ENCODE measurements at regions not wholly inside any gene's neighbourhood (a gene's known extent, or its start where the extent isn't known, plus 50 kb on each side); places are given as distances from the start of the nearest gene placed in this dataset.
"Not testable (repeated sequence)": the region's sequence is repeated elsewhere in the genome, so short reads cannot be mapped to it uniquely, and the experiment has no call there.

DNA sequence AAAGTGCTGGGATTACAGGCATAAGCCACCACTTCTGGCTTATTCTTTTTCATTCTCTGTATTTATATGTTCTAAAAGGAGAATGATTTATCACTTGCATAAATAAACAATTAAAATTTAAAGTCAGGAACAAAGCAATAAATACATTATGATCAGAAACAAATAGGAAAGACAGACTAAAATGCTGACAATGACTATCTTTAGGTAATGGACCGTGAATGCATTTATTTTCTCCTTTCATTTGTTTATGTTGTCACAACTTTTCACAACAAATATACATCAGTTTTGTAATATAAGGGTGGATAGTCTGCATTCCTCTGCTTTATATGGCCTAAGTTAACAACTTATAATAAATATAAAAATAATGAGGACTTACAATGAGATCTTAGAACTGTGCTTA is 199.2 kb upstream of the EPHA4 start:
- DNase-seq (ENCODE audit: low read depth in 2 of 2): no peak

DNA sequence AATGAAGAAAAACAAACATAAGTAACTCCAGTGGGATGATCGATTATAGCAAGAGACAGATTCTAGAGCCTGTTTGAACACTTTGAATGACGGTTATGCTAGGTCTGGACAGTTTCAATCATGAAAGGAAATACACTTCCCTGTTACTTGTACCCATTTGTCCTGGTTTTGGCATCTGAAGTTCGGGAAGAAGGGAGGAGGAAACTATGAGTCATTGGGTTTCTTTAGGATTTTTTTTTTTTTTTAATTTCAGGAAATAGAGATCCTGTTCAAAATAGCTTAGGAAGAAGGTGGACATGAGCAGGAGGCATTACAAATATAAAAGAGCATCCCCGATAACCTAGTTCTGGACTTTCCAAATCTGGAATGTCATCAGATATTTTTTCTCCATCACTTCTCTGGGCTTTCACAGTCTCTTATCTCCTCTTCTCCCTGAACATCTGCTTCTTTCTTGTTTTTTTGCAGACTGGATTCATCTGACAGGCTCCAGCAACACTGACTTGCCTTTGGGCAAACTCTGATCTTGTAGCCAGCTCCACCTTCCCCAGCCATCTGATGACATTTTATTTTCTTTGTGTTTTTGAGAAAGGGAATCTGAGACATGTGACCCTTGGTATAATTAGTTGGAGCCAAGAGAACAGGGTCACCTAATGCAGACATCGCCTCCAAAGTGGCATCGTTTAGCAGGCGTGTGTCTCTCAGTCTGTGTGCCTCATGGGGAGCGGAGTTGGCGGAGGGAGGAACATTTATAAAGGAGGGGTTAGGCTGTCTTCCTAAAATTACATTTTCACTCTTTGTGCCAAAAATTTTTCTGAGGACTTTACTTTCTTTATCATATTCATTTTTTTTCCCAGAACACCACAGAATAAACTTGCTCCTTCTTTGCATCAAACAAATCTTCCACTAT is 195.3 kb upstream of the EPHA4 start:
- peak in 1 of 2 donors; percentile 67 for DNase-seq (ENCODE audit: low read depth in 2 of 2)

DNA sequence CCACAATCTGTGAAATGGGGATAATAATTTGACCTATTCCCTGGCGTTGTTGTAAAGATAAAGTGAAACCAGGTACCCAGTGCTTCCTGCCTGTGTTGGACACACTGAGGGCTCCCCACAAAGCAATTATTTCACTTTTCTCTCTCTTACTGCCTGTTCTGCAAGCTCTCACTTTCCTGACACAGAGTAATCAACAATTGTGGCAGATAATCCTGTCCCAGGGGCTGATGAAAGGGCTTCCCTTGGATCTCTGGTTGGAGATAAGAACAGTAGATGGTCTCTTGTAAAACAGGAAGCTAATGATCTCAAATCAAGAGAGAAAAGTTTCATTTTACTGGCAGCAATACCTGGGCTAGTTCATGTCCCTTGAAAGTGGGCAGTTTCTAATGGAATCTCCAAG is 190.4 kb upstream of the EPHA4 start:
- DNase-seq (ENCODE audit: low read depth in 2 of 2): no peak

DNA sequence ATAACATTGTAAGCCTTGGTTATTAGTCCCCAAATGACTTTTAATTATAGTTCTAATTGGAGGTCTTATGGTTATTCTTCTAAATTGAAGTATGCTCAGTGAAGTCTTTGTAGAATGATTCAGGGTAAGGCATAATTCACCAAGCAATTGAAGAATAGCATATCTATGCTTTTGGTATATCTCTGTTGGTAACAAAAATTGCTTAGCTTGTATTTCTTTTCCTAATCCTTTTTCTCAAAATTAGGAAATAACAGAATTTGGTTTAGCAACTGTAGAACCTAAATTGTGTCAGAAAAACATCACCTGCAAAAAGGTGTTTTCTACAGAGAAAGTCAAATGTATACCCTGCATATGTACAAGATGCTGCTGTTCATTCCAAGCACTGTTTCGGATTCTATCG is 189.2 kb upstream of the EPHA4 start:
- DNase-seq (ENCODE audit: low read depth in 2 of 2): no peak

DNA sequence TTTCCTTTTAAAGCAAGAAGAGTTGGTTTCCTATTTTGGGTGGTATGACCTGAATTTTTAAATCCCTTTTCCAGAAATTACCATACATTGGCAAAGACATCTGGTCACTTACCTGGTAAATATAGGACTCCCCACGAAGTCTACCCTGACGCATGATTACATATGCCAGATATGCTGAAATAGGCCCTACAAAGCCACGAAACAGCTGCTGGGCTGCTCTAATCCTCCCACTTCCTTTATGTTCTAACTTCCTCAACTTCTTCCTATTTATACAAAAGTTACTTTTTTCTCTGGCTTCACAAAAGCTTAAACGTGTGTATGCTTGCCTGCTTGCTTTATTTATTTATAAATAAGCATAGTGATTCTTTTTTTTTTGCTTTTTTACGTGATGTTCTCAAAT is 186.0 kb upstream of the EPHA4 start:
- DNase-seq (ENCODE audit: low read depth in 2 of 2): peak in 1 of 2 donors; percentile 17

DNA sequence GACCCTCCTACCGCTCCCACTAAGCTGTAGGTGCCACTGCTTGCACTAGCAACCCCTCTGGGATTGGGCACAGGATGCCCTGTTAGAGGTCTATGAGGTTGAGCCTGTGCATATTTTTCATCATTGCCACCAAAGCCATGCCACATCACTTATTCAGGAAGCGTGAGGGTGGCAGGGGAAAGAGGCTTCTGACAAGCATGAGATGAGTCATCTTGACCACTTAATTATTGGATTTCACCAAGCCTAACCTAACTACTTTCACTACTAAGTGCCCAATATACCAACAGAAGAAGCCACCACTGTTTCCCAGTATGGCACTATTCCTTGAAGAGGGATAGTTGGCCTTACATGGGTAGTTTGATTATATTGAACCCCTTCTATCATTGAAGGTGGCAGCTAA is 181.3 kb upstream of the EPHA4 start:
- no peak for DNase-seq (ENCODE audit: low read depth in 2 of 2)

DNA sequence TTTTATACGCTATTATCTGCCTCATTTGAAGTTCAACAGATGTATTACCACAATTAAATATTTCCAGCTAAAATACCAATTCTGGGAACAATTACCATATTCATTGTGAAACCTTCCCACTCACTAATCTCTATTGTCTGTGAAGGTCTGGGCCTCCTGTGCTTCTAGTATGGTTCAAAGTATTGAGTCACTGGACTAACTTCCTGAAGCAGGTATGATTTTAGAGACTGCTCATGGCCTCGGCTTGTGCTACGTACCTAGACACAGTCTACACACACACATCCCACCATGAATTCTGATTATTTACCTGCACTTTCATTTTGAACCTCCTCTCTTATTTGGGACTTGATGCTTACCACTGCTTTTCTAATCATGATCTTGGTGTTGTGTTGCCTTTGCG is 180.7 kb upstream of the EPHA4 start:
- DNase-seq (ENCODE audit: low read depth in 2 of 2): no peak

DNA sequence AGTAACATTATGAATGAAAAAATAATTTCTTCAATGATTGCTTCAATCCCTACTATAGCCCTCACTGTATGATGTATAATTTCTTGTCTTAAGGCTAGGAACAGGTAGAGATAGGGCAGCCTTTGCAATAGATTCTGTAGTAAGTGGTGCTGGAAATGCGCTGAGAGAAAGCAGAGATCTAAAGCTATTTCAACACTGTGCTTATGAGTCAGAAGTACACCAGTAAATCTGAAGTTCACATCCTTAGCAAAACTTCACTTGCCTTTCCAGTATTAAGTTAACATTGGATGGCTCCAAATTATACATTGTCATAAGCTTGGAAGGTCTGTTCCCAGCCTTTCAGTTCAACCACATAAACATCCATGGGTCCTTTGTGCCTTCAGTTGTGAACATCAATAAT is 178.2 kb upstream of the EPHA4 start:
- no peak for DNase-seq (ENCODE audit: low read depth in 2 of 2)

DNA sequence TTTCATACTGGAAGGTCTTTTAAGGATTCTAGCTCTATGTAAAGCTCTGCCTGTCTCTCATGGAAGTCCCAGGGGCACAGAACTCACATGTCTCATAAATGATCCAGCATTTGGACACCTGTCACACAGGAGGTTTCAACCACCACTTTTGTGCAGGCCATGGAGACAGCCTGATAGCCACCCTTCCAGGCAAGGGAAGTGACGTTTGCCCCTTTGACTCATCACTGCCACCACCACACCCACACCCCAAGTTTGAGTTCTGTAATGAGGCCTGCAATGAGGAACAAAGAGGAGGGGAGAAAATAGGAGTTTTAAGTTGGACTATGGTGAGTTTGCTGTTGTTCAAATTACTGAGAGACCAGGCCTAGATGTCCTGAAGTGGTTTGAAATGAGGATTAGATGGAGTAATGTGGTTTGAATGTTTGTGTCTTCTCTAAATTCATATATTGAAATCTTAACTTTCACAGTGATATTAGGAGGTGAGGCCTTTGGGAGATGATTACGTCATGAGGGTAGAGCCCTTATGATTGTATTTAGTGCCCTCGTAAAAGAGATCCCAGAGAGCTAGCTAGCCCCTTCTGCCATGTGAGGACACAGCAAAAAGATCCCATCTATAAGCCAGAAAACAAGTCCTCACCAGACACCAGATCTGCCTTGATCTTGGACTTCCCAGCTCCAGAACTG is 175.3 kb upstream of the EPHA4 start:
- no peak for DNase-seq (ENCODE audit: low read depth in 2 of 2)

DNA sequence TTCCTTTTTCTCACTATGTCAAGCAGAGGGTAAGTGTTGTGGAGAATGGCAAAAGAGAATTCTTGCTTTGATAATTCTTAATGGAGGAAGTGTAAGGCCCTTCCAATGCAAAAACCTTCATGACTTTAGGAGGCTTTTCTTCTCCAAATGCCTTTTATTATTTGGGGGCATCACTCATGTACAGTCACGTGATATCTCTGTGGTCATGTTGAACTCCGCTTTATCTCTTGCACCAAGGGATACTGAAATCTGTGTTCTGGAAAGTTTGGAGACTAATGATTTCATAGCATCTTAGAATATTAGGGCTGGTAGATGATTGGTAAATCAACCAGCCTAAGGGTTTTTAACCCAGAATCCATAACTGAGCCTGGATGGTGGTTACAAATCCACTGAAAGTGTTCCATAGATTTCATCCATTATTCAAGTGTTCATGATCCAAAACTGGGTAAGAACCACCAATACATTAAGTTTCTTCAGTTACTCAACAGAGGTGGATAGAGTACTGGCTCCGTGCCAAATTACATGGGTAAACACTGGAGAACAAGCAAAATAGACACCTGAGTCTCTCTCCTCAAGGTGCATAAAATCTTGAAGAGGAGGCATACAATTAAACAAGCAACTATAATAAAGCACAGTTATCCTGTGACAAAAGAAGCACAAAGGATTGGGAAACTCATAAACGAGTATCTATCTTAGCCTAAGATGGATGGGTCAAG is 169.6 kb upstream of the EPHA4 start:
- no peak for DNase-seq (ENCODE audit: low read depth in 2 of 2)

DNA sequence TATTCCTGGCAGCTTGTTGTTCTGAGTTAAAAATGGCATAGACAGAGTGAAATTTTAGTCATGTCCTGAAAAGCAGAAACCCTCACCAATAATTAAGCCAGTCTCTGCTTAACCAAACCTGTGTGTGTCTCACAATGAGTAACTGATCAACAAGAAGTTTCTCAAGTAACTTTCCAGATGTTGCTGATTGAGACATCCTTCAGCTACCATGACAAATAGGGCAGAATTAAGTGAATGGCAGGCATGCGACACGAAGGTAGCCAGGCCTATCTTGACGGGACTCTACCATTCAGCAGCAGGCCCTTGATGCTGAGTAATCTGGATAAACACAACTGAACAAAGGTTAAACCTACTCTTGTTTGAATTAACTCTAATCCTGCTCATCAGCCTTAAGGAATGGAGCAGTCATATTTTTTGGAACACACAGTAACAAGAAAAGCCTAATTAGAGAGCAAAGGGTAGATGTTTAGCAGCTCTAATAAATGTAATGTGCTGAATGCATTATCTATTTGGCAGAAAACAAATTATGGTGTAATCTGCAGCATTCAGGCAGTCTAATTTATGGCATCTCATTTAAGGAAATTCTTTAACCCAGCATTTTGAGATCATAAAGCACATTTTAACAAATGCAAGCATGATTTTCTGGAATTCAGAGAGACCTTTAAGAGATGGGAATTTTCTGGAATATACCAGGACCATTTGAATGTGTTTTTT is 159.5 kb upstream of the EPHA4 start:
- DNase-seq (ENCODE audit: low read depth in 2 of 2): no peak

DNA sequence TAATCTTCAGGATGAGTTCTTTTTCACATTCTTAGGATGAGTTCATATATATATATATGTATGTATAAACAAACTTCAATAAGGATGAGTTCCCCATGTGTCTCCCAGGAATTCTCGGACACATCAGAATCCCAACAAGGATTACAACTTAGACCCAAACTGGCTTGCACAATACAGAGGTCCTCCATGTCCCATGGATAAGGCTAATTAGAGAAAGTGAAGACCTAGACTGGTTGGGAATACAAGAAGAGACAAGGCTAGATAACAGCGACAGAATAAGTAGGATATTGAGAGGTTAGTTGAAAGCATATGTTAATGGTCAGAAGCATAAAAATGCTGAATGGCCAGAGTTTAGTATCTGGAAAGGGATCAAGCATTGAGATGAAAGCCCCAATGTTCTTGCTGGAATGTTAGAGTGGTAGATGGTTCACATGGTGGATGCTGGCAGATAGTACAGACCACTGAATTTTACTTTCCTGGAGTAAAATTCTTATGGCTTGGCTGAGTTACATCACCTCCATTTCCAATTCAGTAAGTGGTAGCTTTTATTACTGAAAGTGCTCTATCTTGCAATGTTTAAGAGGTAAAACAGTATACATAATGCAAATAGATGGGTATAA is 154.9 kb upstream of the EPHA4 start:
- no peak for DNase-seq (ENCODE audit: low read depth in 2 of 2)

DNA sequence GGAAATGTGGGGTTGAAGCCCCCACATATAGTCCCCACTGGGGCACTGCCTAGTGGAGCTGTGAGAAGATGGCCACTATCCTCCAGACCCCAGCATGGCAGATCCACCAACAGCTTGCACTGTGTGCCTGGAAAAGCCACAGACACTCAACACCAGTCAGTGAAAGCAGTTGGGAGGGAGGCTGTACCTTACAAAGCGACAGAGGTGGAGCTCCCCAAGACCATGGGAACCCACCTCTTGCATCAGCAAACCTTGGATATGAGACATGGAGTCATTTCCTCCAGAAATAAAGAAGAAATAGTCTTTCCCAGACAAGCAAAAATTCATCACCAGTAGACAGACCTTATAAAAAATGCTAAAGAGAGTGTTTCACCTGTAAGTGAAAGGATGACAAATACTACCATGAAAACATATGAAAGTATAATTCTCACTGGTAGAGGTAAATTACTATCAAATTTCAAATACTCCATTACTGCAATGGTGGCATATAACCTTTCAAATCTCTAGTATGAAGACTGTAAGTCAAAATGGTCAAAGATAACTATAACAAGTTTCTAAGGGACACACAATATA is 152.6 kb upstream of the EPHA4 start:
- no peak for DNase-seq (ENCODE audit: low read depth in 2 of 2)

DNA sequence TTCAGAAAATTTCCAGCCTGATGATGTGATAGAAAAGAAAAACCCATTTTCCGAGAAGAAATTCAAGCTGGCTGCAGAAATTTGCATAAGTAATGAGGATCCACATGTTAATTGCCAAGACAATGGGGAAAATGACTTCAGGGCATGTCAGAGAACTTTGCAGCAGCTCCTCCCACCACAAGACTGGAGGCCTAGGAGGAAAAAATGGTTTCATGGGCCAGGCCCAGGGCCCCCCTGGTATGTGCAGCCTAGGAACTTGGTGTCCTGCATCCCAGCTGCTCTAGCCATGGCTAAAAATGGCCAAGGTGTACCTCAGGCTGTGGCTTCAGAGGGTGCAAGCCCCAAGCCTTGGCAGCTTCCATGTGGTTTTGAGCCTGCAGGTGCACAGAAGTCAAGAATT is 152.0 kb upstream of the EPHA4 start:
- not testable (repeated sequence) for DNase-seq (ENCODE audit: low read depth in 2 of 2)

DNA sequence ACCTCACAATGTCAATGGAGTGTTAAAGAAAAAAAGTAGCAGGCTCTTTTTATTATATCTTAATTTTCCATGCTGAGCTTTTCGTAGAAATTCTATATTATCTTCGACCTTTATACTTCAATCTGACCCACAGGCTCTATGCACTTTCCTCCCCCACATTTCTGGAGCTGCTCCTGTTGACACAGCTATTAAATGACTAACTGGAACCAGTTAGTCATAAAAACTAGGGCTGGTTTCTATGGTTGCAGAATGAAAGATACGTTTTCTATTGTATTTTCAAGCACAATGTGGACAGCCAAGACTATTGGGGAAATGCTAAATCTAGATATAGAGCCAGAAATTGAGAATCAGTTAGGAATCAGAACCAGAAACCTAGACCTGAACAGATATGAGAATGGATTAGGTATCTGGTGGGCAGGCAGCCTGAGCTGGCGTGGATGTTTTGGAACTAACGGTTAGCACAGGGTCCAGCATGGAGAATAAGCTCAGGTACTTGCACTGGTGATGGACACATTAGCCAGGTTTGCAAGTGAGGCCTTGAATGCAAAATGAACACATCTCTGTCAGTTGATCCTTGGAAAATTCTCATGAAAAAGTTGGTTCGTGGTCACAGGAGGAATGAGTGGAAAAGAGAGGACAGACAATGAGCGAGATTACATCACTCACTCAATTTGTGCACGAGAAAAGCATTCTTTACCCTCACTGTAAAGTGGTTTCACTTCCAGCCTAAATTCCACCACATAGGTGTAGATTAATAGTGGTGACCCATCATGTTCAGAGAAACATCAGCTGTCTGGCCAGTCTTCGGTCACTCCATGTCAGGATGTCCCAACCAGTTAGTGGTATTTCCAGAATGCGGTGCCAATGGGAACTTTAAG is 144.6 kb upstream of the EPHA4 start:
- peak in 1 of 2 donors; percentile 15 for DNase-seq (ENCODE audit: low read depth in 2 of 2)

DNA sequence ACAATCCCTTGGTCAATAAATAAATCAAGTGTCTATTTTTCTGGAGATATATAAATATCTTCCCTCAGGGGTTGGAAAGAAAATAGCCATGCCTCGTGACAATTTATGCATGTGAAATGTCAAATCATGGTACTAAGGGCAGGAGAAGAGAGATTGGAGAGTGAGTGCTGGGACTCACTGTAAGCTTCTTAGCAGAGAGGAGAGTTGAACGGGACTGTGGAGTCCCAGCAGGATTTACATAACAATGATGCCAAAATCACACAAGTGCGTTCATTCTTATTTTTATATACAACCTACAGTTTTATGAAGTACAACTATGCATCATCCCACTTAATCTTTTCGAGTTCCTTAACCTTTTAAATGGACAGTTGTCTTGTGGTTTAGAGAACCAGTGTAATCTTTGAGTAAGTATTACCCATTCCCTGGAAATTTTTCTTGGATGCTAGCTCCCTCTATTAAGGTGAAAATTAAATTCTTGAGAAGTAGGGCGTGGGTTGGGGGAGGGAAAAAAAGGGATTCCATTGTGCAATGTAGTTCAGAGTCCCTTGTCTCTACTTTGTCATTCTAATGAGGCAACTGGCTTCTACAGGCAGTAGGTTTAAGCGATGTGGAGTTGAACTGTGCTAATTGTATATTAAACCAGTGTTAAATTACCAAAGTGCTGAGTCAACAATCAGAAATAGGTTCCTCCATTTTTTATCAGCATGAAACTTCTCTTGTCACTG is 143.6 kb upstream of the EPHA4 start:
- DNase-seq (ENCODE audit: low read depth in 2 of 2): no peak

DNA sequence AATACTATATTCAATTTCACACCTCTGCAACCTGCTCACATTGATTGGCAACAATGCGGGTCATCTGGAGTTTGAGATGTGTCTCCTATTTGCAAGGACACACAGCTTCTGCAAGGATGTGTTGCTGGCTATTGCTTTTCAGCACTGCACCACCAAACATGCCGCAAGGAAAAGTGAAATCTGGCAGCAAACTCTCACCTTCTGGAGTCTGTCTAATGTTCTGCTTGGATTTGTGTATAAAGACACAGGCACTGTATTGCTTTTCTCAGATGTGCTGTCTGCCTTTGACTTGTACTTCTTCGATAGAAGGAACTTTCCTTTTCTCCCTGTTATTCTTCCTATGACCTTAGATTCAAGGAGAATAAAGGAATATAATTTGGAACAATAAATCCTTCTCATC is 138.6 kb upstream of the EPHA4 start:
- no peak for DNase-seq (ENCODE audit: low read depth in 2 of 2)

DNA sequence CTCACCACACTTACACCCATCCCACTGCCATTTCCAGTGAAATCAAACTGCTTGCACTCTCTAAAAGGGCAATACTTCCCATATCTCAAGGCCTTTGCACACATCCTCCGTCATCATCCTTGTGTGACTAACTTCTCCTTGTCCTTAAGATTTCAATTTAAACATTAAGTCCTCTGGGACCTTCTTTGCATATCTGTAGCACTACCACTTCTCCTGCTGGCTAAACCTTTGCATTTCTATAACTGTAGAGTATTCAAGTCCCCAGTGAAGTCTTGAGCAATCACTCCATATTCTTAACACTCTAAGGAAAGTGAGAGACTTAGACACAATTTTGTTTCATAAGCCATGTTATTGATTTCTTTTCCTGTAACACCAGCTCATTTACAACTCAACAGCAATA is 136.8 kb upstream of the EPHA4 start:
- DNase-seq (ENCODE audit: low read depth in 2 of 2): no peak

DNA sequence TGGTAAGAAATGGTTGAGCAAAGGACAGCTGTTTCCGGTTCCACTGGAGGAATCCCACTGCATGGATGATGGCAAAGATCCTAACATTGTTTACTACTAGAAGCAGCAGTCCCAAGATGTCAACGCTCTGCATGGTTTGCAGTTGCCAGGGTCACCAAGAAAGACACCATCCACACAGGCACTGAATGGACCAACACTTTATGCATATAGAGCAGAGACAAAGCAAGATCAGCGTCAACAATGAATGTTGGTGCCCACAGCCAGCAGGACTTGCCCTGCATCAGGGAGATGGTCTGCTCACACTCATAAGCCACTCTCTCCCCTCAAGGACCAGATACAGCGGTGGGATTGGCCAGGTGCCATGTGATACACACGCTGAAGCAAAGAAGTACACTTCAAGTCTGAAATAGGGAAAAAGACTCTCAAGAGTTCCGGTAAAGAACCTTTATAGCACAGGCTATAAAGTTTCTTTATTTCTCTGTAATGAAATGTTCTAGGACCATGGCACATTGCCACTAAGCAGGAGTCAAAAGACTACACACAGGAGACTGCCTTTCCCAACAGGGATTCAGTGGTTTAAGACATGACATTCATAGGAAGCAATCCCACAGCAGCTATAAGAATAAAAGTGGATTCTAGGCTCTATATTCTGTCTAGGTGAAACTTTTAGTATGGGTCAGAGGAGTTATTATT is 133.2 kb upstream of the EPHA4 start:
- DNase-seq (ENCODE audit: low read depth in 2 of 2): no peak
